ENCODE measurements at regions not wholly inside any gene's neighbourhood (a gene's known extent, or its start where the extent isn't known, plus 50 kb on each side); places are given as distances from the start of the nearest gene placed in this dataset.
"Not testable (repeated sequence)": the region's sequence is repeated elsewhere in the genome, so short reads cannot be mapped to it uniquely, and the experiment has no call there.

DNA sequence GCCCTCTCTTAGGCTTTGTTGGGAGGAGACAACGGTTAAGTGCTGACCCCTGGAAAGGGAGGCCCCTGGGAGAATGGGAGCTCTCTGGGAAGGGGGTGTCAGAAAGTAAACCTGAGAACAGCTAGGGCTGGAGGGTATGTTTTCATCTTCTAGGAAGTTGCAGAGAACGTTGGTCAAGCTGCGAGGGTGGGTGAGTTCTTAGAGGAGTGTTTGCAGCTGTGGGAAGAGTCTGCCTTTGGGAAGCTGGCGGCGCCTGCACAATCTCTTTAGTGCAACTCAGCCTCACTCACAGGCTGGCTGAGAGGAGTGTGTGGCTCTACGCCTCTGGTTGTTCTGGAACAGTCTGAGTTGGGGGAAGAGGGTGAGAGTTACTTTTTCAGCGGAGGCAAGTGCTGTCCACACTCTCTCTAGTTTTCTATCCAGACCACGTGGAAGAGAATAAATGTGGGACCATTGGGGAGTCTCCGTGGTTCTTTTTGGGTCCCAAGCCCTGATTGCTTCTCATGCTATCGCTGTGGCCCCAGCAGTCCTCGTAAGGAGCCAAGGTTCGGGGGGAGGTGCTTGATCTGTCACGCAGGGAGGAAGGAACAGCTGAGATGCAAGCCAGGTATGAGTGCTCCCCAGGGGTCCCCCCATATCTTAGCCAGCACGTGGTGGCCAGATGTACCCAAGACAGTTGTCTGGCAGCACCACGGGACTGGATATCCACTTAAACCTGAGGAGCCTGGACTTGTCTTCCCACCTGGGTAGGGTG, 237.2 kb downstream of the BUB3 start:
- H3K27me3 Mint-ChIP-seq = peaks cover 3 to 6% of the 10 kb centered on the region in 2 donors
- Histone ChIP-seq H3K27me3 (ENCODE audit: insufficient read depth, low read length) (no peaks in the 10 kb centered on the region), H3K27ac (ENCODE audit: low read depth, low read length) (no peak overlapping the region), H3K4me1 (ENCODE audit: insufficient read depth, low read length) (no peaks in the 10 kb centered on the region), H3K4me3 (ENCODE audit: low read length in 2 of 2) (no peak overlapping the region), H3K9me3 (ENCODE audit: control insufficient read depth in 1 of 2, low read length in 2 of 2) (no peaks in the 10 kb centered on the region), H3K36me3 (ENCODE audit: insufficient read depth, low read length) (no peaks in the 10 kb centered on the region)
- POLR2A ChIA-PET (ENCODE audit: partially characterized antibody) = no interaction called here
- CTCF ChIA-PET (ENCODE audit: partially characterized antibody) = no interaction called here
- no peak overlapping the region for H3K27ac Mint-ChIP-seq
- intact Hi-C loops (cut with micrococcal nuclease) = no loop called here
- peaks cover 2 to 5% of the 10 kb centered on the region in 2 donors for H3K36me3 Mint-ChIP-seq
- DNase-seq = no peak
- peaks cover 2 to 20% (median 8%) of the 10 kb centered on the region in 8 donors for H3K9me3 Mint-ChIP-seq
- H3K4me3 Mint-ChIP-seq = no peak overlapping the region
- H3K4me1 Mint-ChIP-seq = no peaks in the 10 kb centered on the region

DNA sequence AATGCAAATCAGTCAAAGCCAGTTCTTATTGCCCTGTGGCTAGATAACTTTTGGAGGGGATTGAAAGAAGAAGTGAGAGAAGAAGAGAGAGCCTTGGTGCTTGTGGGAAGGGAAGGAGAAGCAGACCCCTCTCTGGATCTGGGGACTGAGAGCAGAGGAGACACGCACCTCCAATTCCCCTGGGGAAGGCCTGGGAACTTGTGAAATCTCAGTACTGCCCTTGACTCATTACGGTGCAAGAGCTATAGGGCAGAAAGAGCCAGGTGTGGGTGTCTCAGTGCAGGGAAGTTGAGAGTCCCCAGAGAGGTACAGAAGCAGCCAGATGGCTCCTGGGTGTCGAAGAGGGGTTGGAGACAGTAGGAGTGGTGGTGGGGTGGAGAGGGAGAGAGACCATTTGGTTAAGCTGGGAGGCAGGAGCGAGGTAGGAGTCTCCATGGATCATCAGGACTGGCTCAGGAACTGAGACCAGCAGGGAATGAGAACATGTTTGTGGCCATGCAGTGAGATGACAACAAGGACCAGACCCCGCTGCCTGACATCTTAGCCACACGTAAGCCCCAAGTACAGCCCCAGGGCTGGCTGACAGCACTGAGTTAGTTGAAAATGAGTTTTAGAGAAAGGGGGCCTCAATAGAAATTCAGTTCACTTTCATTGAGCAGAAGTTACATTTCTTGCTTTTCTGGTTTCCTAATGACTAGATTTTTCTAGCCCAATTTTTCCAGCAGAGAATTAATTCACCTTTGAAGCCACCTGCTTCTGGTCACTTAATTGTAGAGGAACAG, 238.2 kb downstream of the BUB3 start:
- H3K4me3 Mint-ChIP-seq = no peak overlapping the region
- Histone ChIP-seq H3K27ac (ENCODE audit: low read depth, low read length) (no peak overlapping the region), H3K4me1 (ENCODE audit: insufficient read depth, low read length) (no peaks in the 10 kb centered on the region), H3K4me3 (ENCODE audit: low read length in 2 of 2) (no peak overlapping the region), H3K9me3 (ENCODE audit: control insufficient read depth in 1 of 2, low read length in 2 of 2) (no peaks in the 10 kb centered on the region), H3K27me3 (ENCODE audit: insufficient read depth, low read length) (no peaks in the 10 kb centered on the region), H3K36me3 (ENCODE audit: insufficient read depth, low read length) (no peaks in the 10 kb centered on the region)
- H3K27ac Mint-ChIP-seq = no peak overlapping the region
- ChIA-PET CTCF (ENCODE audit: partially characterized antibody) (no interaction called here), POLR2A (ENCODE audit: partially characterized antibody) (no interaction called here)
- no peak for DNase-seq
- intact Hi-C loops (cut with micrococcal nuclease) = no loop called here
- no peaks in the 10 kb centered on the region for H3K4me1 Mint-ChIP-seq
- peaks cover 0 to 3% of the 10 kb centered on the region in 2 donors for H3K27me3 Mint-ChIP-seq
- peaks cover 0 to 15% (median 5%) of the 10 kb centered on the region in 8 donors for H3K9me3 Mint-ChIP-seq
- H3K36me3 Mint-ChIP-seq = peaks cover 0 to 2% of the 10 kb centered on the region in 2 donors

DNA sequence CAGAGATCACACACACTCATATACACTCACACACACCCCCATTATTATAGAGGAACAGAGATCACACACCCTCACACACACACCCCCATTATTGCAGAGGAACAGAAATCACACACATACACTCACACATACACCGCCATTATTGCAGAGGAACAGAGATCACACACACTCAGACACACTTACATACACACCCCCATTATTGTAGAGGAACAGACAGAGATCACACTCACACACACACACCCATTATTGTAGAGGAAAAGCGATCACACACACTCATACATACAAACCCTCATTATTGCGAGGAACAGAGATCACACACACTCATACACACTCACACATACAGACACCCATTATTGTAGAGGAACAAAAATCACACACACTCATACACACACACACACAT, 239.0 kb downstream of the BUB3 start:
- intact Hi-C loops (cut with micrococcal nuclease) = no loop called here
- Mint-ChIP-seq H3K27me3 (peaks cover 0 to 2% of the 10 kb centered on the region in 2 donors), H3K27ac (no peak overlapping the region), H3K9me3 (peaks cover 0 to 11% (median 4%) of the 10 kb centered on the region in 8 donors), H3K4me1 (no peaks in the 10 kb centered on the region), H3K36me3 (no peaks in the 10 kb centered on the region), H3K4me3 (no peak overlapping the region)
- H3K9me3 ChIP-seq (ENCODE audit: control insufficient read depth in 1 of 2, low read length in 2 of 2) = no peaks in the 10 kb centered on the region
- no peak overlapping the region for H3K4me3 ChIP-seq (ENCODE audit: low read length in 2 of 2)
- no peak overlapping the region for H3K27ac ChIP-seq (ENCODE audit: low read depth, low read length)
- H3K27me3 ChIP-seq (ENCODE audit: insufficient read depth, low read length) = no peaks in the 10 kb centered on the region
- ChIA-PET CTCF (ENCODE audit: partially characterized antibody) (no interaction called here), POLR2A (ENCODE audit: partially characterized antibody) (no interaction called here)
- no peaks in the 10 kb centered on the region for H3K4me1 ChIP-seq (ENCODE audit: insufficient read depth, low read length)
- DNase-seq = no peak
- no peaks in the 10 kb centered on the region for H3K36me3 ChIP-seq (ENCODE audit: insufficient read depth, low read length)

DNA sequence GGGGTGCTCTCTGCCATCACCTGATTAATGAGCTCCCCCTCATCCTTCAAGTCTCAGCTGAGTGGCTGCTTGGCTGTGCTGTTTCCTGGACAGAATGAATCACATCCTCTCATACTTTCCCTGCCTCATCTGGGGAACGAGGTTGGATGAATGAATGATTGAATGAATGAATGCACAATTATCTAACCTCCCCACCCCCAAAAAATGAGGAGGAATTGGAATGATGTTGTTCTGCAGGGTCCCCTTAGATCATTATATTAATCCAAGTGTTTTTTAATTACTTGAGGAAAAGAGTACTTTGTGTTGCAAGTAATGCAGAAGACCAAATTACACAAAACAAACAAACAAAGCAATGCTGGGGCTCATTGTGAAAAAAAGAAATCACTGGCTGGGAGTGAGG, 240.2 kb downstream of the BUB3 start:
- no peak overlapping the region for H3K27ac Mint-ChIP-seq
- no peak overlapping the region for H3K27ac ChIP-seq (ENCODE audit: low read depth, low read length)
- ChIA-PET CTCF (ENCODE audit: partially characterized antibody) (no interaction called here), POLR2A (ENCODE audit: partially characterized antibody) (no interaction called here)
- peaks cover 0 to 2% of the 10 kb centered on the region in 2 donors for H3K27me3 Mint-ChIP-seq
- intact Hi-C loops (cut with micrococcal nuclease) = no loop called here
- H3K4me3 ChIP-seq (ENCODE audit: low read length in 2 of 2) = no peak overlapping the region
- H3K9me3 Mint-ChIP-seq = peaks cover 0 to 9% (median 3%) of the 10 kb centered on the region in 8 donors
- no peaks in the 10 kb centered on the region for H3K36me3 ChIP-seq (ENCODE audit: insufficient read depth, low read length)
- H3K4me1 ChIP-seq (ENCODE audit: insufficient read depth, low read length) = no peaks in the 10 kb centered on the region
- no peak overlapping the region for H3K4me3 Mint-ChIP-seq
- no peaks in the 10 kb centered on the region for H3K9me3 ChIP-seq (ENCODE audit: control insufficient read depth in 1 of 2, low read length in 2 of 2)
- no peak for DNase-seq
- no peaks in the 10 kb centered on the region for H3K4me1 Mint-ChIP-seq
- no peaks in the 10 kb centered on the region for H3K27me3 ChIP-seq (ENCODE audit: insufficient read depth, low read length)
- no peaks in the 10 kb centered on the region for H3K36me3 Mint-ChIP-seq

DNA sequence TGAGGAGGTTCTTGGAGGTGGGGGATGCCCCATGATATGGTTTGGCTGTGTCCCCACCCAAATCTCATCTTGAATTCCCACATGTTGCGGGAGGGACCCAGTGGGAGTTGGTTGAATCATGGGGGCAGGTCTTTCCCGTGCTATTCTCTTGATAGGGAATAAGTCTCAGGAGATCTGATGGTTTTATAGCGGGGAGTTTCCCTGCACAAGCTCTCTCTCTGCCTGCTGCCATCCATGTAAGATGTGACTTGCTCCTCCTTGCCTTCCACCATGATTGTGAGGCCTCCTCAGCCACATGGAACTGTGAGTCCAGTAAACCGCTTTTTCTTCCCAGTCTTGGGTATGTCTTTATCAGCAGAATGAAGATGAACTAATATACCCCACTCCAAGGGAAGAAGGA, 241.0 kb downstream of the BUB3 start:
- H3K9me3 ChIP-seq (ENCODE audit: control insufficient read depth in 1 of 2, low read length in 2 of 2); intact Hi-C loops (cut with micrococcal nuclease); H3K4me1 Mint-ChIP-seq; H3K27me3 ChIP-seq (ENCODE audit: insufficient read depth, low read length); H3K9me3 Mint-ChIP-seq; CTCF ChIA-PET (ENCODE audit: partially characterized antibody); H3K27me3 Mint-ChIP-seq; H3K4me1 ChIP-seq (ENCODE audit: insufficient read depth, low read length); POLR2A ChIA-PET (ENCODE audit: partially characterized antibody); DNase-seq; H3K36me3 ChIP-seq (ENCODE audit: insufficient read depth, low read length); H3K4me3 Mint-ChIP-seq; H3K27ac Mint-ChIP-seq; H3K27ac ChIP-seq (ENCODE audit: low read depth, low read length); H3K36me3 Mint-ChIP-seq; H3K4me3 ChIP-seq (ENCODE audit: low read length in 2 of 2): not testable (repeated sequence)

DNA sequence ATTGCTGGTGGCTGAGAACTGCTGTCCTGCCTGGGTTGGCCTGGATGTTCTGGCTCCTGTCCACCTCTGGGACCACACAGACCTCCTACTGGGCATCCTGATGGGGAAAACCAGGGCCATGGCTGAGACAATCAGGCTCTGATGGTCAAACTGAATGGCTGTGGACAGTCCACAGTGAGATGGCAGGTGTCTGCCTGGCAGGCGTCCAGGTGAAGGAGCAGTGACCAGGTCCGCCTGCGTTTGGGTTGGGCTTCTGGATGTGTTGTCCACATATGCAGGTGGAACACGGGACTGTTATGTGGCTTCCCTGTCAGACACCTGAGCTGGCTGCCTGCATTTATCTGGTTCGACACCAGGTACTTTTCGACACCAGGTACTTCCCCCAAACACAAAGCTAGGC, 241.7 kb downstream of the BUB3 start:
- H3K36me3 ChIP-seq (ENCODE audit: insufficient read depth, low read length) = no peaks in the 10 kb centered on the region
- intact Hi-C loops (cut with micrococcal nuclease) = no loop called here
- no peak overlapping the region for H3K4me3 ChIP-seq (ENCODE audit: low read length in 2 of 2)
- H3K27ac ChIP-seq (ENCODE audit: low read depth, low read length) = no peak overlapping the region
- H3K36me3 Mint-ChIP-seq = no peaks in the 10 kb centered on the region
- peaks cover 0 to 2% of the 10 kb centered on the region in 2 donors for H3K27me3 Mint-ChIP-seq
- H3K9me3 Mint-ChIP-seq = peaks cover 0 to 9% (median 3%) of the 10 kb centered on the region in 8 donors
- ChIA-PET CTCF (ENCODE audit: partially characterized antibody) (no interaction called here), POLR2A (ENCODE audit: partially characterized antibody) (no interaction called here)
- H3K4me3 Mint-ChIP-seq = no peak overlapping the region
- H3K4me1 Mint-ChIP-seq = no peaks in the 10 kb centered on the region
- H3K4me1 ChIP-seq (ENCODE audit: insufficient read depth, low read length) = no peaks in the 10 kb centered on the region
- no peak for DNase-seq
- H3K27me3 ChIP-seq (ENCODE audit: insufficient read depth, low read length) = no peaks in the 10 kb centered on the region
- no peaks in the 10 kb centered on the region for H3K9me3 ChIP-seq (ENCODE audit: control insufficient read depth in 1 of 2, low read length in 2 of 2)
- H3K27ac Mint-ChIP-seq = no peak overlapping the region

DNA sequence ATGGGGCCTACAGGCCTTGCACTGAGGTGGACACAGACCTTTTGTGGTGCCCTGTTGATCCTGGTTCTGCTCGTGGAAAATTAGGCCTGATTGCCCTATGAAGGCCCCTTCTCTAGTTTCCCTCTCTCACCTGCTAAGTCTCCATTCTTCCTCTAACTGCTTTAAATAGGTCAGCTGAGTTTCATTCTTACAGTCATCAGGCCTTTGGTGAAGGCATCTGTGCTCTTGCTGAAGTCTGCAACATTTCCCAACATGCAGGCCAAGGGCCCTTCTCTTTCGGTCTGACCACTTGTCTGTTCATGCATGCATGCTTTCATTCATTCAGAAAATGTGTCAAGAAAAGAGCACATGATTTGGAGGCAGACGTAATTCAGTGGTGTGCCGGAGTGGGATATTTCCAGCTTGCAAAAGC, 244.0 kb downstream of the BUB3 start:
- CTCF ChIA-PET (ENCODE audit: partially characterized antibody) = no interaction called here
- Mint-ChIP-seq H3K9me3 (peaks cover 0 to 9% (median 3%) of the 10 kb centered on the region in 8 donors), H3K36me3 (no peaks in the 10 kb centered on the region), H3K27me3 (no peaks in the 10 kb centered on the region), H3K4me3 (no peak overlapping the region), H3K27ac (no peak overlapping the region), H3K4me1 (no peaks in the 10 kb centered on the region)
- Histone ChIP-seq H3K36me3 (ENCODE audit: insufficient read depth, low read length) (no peaks in the 10 kb centered on the region), H3K9me3 (ENCODE audit: control insufficient read depth in 1 of 2, low read length in 2 of 2) (no peaks in the 10 kb centered on the region), H3K27ac (ENCODE audit: low read depth, low read length) (no peak overlapping the region), H3K4me3 (ENCODE audit: low read length in 2 of 2) (no peak overlapping the region), H3K4me1 (ENCODE audit: insufficient read depth, low read length) (no peaks in the 10 kb centered on the region), H3K27me3 (ENCODE audit: insufficient read depth, low read length) (no peaks in the 10 kb centered on the region)
- POLR2A ChIA-PET (ENCODE audit: partially characterized antibody) = no interaction called here
- intact Hi-C loops (cut with micrococcal nuclease) = no loop called here
- DNase-seq = no peak
